Loucy (cell line): ENCODE measurements at regions not wholly inside any gene's neighbourhood (a gene's known extent, or its start where the extent isn't known, plus 50 kb on each side); places are given as distances from the start of the nearest gene placed in this dataset.

Source experiments
- EZH2phosphoT487 ChIP-seq: fragments of 200-600 bp; IDR thresholded peaks from 2 replicates; pipeline ENCODE4 v1.6.1; 2018; ENCODE audit warnings: antibody characterized with exemption, mild to moderate bottlenecking, moderate library complexity, borderline replicate concordance
- TF ChIP-seq, protein P1 (sequence below): fragments of 200-600 bp; sonication (generic); conservative IDR thresholded peaks from 2 replicates; pipeline ENCODE4 v1.5.1; 2014; ENCODE audit warnings: mild to moderate bottlenecking, antibody characterized with exemption, low read length

DNA sequence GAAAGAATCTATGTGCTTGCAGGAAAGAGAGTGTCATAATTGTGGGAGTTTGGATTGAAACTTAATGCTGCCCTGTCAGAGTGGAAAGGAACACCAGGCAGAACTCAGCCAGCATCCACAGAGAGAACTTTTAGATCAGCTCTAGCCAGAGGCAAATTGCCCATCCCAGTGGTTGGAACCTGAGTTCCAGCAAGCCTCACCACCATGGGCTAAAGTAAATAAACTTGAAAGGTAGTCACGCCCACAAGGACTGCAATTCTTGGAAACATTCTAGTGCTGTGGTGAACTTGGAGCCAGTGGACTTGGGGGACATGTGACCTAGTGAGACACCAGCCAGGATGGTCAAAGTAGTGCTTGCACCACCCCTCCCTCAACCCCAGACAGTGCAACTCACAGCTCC is 571.6 kb downstream of the LRRIQ3 start:
- TF ChIP-seq, protein P1, sequence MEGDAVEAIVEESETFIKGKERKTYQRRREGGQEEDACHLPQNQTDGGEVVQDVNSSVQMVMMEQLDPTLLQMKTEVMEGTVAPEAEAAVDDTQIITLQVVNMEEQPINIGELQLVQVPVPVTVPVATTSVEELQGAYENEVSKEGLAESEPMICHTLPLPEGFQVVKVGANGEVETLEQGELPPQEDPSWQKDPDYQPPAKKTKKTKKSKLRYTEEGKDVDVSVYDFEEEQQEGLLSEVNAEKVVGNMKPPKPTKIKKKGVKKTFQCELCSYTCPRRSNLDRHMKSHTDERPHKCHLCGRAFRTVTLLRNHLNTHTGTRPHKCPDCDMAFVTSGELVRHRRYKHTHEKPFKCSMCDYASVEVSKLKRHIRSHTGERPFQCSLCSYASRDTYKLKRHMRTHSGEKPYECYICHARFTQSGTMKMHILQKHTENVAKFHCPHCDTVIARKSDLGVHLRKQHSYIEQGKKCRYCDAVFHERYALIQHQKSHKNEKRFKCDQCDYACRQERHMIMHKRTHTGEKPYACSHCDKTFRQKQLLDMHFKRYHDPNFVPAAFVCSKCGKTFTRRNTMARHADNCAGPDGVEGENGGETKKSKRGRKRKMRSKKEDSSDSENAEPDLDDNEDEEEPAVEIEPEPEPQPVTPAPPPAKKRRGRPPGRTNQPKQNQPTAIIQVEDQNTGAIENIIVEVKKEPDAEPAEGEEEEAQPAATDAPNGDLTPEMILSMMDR = no peak
- no peak for TF ChIP-seq EZH2phosphoT487
